ENCODE measurements at regions not wholly inside any gene's neighbourhood (a gene's known extent, or its start where the extent isn't known, plus 50 kb on each side); places are given as distances from the start of the nearest gene placed in this dataset.
"Not testable (repeated sequence)": the region's sequence is repeated elsewhere in the genome, so short reads cannot be mapped to it uniquely, and the experiment has no call there.

DNA sequence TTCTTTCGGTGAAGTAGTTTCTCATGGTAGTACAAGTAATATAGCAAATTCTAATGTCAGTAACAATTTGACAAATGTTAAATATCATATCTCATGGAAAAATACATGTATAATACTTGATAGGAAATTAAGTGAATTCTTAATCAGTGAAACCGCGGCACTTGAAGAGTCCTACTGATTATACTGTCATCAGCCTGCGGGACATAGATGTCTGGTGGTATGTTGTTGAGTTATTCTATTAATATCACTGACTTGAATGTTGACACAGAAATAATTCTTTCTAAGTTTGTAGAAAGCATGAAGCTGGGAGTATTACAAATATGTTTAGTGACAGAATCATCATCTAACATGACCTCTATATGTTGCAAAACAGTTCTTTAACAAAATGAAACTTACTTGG is 479.8 kb upstream of the IMPG1 start:
- DNase-seq (ENCODE audit: low read depth), result no peak

DNA sequence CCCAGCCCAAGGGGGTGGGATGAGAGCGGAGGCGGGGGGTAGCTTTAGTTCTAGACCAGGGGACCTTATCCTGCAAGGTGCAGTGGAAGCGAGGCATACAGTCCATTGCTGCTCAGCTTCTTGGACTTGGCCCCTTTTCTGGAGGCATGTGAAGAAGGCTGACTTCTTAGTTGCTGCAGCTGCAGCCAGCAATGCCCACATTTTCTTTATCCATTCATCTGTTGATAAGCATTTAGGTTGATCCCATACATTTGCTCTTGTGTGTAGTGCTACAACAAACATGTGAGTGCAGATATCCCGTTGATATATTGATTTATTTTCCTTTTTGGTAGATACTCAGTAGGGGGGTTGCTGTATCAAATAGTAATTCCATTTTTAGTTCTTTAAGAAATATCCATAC is 461.2 kb upstream of the IMPG1 start:
- DNase-seq (ENCODE audit: low read depth), result no peak

DNA sequence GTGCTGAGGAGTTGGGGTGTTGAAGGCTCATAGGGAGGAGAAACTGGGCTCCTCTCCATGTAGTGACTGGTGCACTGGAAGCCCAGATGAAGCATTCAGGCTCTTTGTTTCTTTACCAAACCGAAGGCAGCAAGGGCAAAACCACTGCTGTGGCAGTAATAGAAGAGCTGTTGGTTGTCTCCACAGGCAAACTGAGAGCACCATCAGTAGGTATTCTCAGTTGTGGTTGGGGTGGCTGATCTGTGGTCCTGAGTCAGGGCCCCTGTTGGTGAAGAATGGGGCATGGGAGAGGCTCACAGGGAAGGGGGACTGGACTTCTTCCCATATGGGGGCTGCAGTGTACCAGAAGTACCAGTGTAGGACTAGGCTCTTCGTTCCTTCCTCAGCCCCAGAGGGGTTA is 460.2 kb upstream of the IMPG1 start:
- no peak for DNase-seq (ENCODE audit: low read depth)

DNA sequence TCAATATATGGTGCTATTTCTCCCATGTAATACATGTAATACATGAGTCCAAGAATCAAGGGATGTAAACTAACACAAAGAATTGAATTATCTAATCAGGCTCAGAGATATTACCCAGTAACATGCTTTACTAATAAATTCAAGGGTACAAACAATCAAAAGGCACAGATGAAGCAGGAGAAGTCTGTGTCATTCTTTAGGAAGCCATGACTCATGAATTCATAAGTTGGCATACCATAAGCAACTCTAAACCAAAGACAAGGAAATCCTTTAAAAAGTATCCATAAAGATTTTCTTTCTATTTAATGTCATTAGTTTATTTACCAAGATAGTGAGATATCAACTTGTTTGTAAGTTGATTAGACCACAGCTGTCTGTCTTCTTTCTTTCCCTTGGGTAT is 446.0 kb upstream of the IMPG1 start:
- no peak for DNase-seq (ENCODE audit: low read depth)

- no peak for DNase-seq (ENCODE audit: low read depth)
Measured at GRCh38 chr6:76516924-76517323, 444.5 kb upstream of the IMPG1 start.

DNA sequence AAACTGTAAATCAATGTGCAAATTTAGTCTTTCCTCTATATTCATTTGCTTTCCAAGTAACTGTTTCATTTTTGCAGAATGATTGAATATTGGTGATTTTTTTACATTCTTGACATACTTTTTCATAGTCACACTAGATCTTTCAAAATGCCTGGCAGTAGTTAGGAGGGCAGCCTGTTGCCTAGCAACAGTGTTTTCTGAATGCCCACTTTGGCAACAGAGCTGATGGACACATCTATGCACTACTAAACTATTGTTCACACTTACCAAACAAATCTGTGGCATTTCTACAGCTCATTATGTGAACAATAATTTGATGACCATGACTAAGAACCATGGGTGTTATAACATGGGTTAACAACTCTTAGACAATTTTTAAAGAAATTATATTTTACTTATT is 438.0 kb upstream of the IMPG1 start:
- no peak for DNase-seq (ENCODE audit: low read depth)

DNA sequence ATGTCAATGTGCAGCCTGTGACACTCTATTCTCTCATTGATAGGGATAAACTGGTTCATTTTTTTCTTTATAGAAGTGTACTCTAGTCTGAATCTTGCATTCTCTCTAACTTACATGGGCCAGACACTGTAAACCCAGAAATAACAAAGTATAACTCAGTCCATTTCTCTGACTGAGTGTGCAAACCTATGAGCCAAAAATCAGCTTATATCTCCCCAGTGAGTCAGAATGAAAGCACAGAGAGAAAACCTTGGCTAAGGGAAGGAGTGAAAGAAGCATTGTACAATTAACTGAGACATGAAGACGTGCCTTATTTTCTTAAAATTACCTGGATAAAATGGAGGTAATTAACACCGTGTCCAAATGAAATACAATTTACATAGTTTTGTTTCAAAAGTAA is 436.9 kb upstream of the IMPG1 start:
- DNase-seq (ENCODE audit: low read depth), result no peak

- no peak for DNase-seq (ENCODE audit: low read depth)
Measured at GRCh38 chr6:76506808-76507207, 434.3 kb upstream of the IMPG1 start.

GRCh38 chr6:76495909-76496308 is 423.4 kb upstream of the IMPG1 start:
- no peak for DNase-seq (ENCODE audit: low read depth)

- not testable (repeated sequence) for DNase-seq (ENCODE audit: low read depth)
Measured at GRCh38 chr6:76491376-76491775, 418.9 kb upstream of the IMPG1 start.

GRCh38 chr6:76490456-76490855 is 418.0 kb upstream of the IMPG1 start:
- no peak for DNase-seq (ENCODE audit: low read depth)

GRCh38 chr6:76481101-76481500 is 408.6 kb upstream of the IMPG1 start:
- DNase-seq (ENCODE audit: low read depth), result no peak

- DNase-seq (ENCODE audit: low read depth), result no peak
Measured at GRCh38 chr6:76472858-76473257, 400.4 kb upstream of the IMPG1 start.

DNA sequence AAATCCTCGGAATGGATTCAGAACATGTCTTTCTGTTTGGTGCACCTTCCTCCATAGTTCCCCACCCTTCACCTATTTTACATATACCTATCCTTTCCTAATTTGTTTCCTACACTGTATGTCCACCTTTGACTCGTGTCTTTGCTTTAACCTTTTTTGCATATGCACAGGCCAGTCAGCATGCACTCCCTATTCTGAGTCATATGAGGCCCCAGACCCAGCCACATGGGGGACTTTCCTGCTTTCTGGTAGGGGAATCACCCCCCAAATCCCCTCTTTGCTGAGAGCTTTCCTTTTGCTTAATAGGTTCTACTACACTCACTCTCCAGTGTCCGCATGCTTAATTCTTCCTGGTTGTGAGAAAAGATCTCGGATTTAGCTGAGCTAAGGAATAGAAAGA is 393.8 kb upstream of the IMPG1 start:
- no peak for DNase-seq (ENCODE audit: low read depth)

- DNase-seq (ENCODE audit: low read depth), result no peak
Measured at GRCh38 chr6:76465410-76465809, 392.9 kb upstream of the IMPG1 start.

DNA sequence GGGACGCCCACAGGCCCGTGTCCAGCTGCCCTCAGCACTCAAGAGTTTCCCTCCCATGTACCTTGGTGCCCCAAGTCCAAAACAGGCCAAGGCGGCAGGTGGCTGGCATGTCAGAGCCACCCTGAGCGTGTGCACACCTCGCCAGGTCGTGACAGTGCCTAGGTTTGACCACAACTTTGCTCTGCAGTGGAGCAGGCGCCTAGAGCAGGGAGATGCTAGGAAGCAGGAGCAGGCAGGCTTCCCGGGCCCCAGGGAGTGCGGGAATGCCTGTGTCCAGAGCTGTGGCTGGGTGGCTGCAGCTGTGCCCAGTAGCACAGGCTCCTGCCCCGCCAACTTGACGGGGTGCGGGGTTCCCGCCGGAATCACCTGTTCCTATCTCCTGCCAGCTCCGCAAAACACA is 380.8 kb upstream of the IMPG1 start:
- no peak for DNase-seq (ENCODE audit: low read depth)

- DNase-seq (ENCODE audit: low read depth), result no peak
Measured at GRCh38 chr6:76451926-76452709, 379.7 kb upstream of the IMPG1 start.

DNA sequence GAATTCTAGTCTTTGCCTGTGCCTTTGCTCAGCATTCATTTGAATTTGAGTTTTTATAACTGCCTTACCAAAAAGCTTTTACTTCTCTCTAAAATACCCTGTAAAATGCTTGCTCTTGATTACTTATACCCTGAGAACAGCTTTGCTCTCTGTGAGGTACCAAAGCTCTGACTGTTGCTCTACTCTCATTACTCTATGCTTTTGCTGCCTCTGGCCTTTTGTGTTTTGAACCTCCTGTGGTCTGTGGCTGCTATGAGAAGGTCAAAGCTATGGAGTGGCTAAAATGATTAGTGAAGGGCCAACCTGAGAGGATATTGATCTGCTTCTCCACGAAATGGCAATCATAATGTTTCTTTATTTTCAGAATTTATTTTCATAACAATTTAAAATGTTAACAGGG is 375.6 kb upstream of the IMPG1 start:
- DNase-seq (ENCODE audit: low read depth), result no peak

GRCh38 chr6:76441875-76442274 is 369.4 kb upstream of the IMPG1 start:
- DNase-seq (ENCODE audit: low read depth), result no peak

GRCh38 chr6:76439811-76440210 is 367.3 kb upstream of the IMPG1 start:
- DNase-seq (ENCODE audit: low read depth), result no peak

DNA sequence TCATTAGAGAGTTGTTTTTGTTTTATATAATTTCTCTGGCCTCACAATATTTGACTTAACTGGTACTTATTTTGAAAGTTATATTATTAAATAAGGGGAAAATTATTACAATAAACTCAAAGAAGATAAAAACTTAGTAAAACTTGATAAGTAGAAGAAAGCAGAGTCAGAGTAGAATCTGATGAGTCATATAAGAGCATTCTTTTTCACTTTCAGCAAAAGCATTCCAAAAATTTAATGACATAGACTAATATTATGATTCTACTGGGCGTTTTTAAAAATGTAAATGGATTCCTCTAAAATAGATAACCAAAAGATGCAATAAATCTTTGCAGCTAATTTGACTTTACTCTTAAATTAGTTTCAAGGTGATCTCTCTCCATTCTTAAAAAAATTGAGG is 366.3 kb upstream of the IMPG1 start:
- no peak for DNase-seq (ENCODE audit: low read depth)

GRCh38 chr6:76435174-76435573 is 362.7 kb upstream of the IMPG1 start:
- no peak for DNase-seq (ENCODE audit: low read depth)

- DNase-seq (ENCODE audit: low read depth), result no peak
Measured at GRCh38 chr6:76422511-76423213, 350.2 kb upstream of the IMPG1 start.

DNA sequence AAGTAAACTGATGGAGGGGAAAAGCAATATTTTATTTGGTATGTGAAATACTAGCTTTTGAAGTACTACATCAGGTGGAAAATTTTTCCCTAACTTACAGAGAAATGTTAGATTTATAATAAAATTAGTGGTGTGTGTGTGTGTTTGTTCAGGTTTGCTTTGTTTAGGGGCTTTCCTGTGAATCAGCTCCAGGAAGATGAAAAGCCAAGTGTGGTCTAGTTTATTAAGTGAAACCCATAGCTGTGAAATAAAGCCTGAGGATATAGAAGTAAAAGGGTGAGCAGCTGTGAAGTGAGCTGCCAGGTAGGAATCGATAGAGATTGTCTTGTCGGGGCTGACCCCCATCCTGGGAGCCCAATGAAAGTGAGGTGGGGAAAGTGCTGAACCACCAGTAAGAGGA is 347.6 kb upstream of the IMPG1 start:
- DNase-seq (ENCODE audit: low read depth), result no peak
